ENCODE measurements at regions not wholly inside any gene's neighbourhood (a gene's known extent, or its start where the extent isn't known, plus 50 kb on each side); places are given as distances from the start of the nearest gene placed in this dataset.

- no peak for TF ChIP-seq ZNF384 (IDR thresholded peaks at IDR 0.05)
- TF ChIP-seq CTBP1 (IDR thresholded peaks at IDR 0.05; ENCODE audit: borderline replicate concordance), result no peak
- TF ChIP-seq NFRKB (IDR thresholded peaks at IDR 0.05), result no peak
- TF ChIP-seq BHLHE40 (IDR thresholded peaks at IDR 0.05; ENCODE audit: borderline replicate concordance), result no peak
- no peak for TF ChIP-seq TARDBP (IDR thresholded peaks at IDR 0.05)
- TF ChIP-seq FOXA1 (IDR thresholded peaks at IDR 0.05), result no peak
- TF ChIP-seq HDGF (IDR thresholded peaks at IDR 0.05; ENCODE audit: borderline replicate concordance), result no peak
- no peak for TF ChIP-seq FOXK2 (IDR thresholded peaks at IDR 0.05)
- no peak for TF ChIP-seq L3MBTL2 (conservative IDR thresholded peaks at IDR 0.05)
- no peak for TF ChIP-seq SUZ12 (IDR thresholded peaks at IDR 0.05)
- no peak for TF ChIP-seq SP1 (IDR thresholded peaks at IDR 0.05)
- no peak for TF ChIP-seq ELF4 (IDR thresholded peaks at IDR 0.05)
Measured at GRCh38 chr3:104696470-104696869, 670.2 kb upstream of the ALCAM start.

All from HEK293T (cell line).